Renal cortical epithelial cell (primary cell): ENCODE measurements at regions not wholly inside any gene's neighbourhood (a gene's known extent, or its start where the extent isn't known, plus 50 kb on each side); places are given as distances from the start of the nearest gene placed in this dataset.

Experiments
- DNase-seq: peaks from one replicate; pipeline ENCODE4 v3.0.0-alpha.2; 2011; ENCODE audit warnings: low read depth

DNA sequence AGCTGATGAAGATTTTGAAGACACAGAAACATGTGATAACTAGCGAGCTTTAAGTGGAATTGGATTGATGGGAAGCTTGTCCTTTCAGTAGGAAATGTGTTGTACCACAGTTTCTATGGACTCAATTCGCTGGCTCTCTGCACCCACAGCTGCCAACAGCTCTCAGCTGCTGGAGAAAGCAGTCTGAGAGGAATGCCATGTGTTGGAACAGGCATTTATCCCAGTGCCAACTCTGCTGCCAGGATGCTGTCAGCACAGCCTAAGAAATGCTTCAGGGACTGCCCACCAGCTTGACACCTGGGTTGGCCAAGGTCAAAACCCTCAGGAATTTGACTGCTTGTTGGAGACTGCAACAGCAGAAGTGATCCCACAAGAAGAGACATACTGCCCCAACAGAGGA, 193.0 kb upstream of the THSD7B start:
- no peak for DNase-seq

DNA sequence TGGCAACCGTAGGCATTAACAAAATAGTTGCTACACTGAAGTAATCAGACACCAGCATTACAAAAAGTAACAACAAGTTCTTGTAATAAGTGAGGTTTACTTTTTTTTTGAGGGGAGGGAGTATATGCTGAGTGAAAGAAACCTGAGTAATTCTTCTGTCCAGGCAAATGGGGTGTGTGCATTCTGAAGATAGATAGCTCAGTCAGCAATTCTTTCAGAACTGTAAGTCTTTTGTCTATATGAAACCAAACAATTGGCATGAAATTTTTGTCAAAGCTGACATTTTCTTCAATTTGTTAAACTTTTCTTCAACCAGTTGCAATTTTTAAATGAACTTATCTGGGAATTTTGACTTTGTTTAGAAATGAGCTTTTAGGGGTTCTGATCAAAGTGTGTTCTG, 208.1 kb upstream of the THSD7B start:
- no peak for DNase-seq

DNA sequence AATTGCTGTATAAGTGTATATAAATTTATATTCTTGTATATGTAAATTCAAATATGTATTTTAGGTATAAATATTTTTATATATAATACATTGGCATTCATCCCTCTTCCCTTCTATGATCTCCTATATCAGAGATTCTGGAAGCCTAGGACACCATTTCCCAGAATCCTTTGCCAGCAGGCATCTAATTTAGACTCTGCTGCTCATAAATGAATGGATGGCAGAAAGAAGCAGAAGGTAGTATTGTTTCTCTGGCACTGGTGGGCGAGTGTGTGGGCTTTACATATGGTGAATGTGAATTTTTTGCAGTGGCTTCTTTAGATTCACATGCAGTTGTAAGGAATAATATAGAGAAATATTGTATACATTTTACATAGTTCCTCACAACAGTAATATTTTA, 215.2 kb upstream of the THSD7B start:
- no peak for DNase-seq

DNA sequence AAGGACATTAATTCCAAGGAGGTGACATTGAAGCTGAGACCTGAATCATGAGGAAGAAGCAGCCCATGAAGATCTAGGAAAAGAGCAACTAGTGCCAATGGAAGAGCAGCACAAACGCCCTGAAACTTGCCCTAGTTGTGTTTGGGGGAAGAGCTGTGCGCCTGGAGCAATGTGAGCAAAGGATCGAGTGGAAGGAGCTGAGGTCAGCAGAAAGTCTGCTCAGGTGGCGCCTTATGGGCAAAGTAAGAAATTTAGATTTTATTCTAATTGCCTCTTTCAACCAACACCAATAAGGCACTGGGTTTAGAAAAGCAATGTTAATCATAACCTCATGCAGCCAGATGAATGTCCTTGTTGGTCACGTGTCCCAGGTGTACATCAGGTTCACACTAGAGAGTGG, 226.0 kb upstream of the THSD7B start:
- DNase-seq, result no peak

DNA sequence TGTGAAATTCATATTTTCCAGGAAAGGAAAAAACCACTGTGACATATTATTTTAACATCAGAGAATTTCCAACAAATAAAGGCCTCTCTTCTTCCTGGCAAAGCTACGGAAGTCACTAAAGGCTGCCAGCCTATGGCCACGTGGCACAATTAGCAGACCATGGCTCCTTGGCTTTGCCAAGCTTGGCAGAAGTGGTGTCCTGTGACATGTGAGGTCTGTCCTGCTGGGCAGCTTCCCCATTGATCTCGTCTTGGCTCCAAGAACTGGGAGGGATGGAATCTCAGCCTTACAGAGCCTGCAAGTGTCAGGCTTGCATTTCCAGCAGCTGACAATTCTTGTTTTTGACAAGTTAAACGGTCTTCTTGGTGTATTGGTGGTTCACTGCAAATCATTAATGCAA, 226.9 kb upstream of the THSD7B start:
- DNase-seq, result no peak

DNA sequence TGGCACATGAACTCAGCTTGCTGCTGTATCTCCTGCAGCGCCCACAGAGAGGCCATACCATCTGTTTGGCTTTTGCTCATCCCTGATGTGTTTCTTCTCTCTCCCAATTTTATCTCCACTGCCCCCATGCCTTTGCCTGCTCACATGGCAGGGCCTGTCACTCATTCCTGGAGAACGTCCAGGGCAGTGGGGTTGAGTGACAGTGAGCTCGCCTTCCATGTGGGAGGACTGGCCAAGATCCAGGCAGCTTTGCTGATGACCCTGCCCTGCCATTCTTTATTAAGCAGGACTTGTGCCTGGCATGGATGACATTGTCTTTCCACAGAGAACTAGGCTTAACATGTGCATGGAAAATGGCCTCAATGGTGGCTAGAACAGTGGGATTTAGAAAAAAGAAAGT, 230.5 kb upstream of the THSD7B start:
- no peak for DNase-seq

DNA sequence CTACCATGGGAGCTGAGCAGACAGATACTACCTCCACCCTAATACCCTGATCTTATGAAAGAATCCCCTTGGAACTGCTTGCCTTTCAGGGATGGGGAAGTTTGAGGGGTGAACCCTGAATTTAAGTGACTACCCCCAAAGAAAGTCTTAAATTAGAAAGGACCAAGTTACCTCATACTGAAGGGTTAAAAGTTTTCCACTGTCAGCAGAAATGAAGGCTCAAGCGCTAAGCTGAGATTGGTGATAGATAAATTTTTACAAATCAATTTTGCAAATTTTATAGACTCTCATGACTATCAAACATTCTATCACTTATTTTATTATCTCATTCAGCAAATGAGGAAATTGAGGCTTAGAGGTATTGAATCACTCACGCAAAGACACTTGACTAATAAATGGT, 233.2 kb upstream of the THSD7B start:
- DNase-seq, result no peak

DNA sequence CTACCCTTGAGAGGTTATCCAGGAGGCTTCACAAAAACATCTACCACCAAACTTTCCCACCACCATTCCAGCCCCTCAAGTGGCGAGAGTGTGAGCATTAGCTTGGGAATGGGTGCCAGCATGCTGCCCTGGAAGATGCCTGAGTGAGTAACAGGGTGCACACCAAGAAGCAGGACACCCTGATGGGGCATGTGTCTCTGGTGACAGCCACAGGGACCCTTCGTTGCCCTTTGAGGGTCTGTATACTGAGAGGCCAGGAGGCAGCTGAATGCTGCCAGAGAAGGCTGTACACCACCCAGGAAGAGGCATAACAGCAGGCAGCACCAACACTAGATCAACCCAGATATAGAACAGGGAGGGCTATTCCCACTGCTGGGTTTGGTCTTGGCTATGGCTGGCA, 233.6 kb upstream of the THSD7B start:
- DNase-seq, result no peak

DNA sequence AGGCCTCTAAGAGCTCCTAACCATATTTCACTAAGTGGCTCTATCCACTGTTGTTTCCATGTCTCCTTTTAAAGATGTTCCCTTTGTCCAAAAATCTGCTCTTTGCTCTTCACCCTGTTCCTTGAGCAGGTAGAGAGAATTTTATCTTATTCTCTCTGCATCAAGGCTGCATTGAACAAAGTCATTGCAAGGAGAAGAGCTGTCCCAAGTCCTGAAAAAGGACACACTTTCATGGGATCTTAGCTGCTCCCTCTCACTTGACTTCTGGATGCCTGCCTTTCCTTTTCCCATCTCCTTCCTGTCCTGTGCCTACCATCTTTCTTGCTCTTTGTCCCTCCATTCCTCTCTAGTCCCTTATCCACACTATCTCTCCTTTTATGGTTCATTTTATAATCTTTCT, 235.2 kb upstream of the THSD7B start:
- no peak for DNase-seq

DNA sequence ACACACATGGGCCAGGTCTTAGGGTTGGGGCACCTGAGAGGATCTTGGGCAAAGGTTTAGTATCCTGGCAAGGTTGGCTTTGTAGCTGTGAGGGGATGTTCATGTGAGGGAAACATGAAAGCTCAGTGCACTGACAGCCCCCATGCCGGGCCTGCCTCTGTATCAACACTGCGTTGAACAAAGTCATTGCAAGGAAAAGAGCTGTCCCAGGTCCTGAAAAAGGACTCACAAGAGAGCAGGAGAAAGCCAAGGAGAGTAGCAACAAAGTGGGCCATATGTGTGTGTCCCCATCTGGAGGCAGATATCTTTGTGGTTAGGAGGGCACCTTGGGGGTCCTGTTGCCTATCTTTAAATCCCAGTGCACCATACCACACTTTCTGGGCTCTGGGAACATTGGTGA, 237.8 kb upstream of the THSD7B start:
- DNase-seq, result peak; percentile 21

DNA sequence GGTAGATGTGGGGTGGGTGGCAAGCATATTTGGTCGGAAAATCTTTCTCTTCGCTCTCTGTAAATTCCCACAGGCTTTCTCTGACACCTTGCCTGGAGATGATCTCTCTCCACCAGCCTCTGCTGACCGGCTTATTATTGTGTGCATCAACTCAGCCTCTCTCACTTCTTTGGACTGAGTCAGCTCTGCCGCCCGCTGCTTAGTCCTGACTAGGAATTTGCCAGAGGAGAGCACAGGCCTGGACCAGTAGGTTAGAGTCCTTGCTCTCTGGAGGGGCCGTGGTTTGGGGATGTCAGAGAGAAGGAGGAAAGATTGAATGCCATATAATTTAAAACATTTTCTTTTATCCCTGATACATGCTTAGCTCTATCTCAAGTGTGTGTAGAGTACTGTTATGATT, 242.6 kb upstream of the THSD7B start:
- DNase-seq, result no peak

DNA sequence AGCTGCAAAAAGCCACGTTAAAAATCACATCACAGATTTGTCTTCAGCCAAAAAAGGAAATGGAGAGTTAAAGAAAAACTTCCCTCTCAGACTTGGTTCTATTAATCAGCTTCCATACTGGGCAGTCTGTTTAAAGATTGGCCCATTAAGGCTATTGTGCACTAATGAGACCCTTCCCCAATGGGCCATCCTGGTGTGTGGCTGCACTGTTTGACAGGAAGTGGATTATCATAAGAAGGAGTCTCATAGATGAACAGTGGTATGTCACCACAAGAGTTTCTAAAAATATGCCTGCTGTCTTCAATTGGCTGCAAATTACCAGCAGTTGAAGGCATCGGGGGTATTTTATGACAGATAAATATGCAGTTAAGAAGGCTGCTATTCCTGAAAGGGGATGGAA, 247.6 kb upstream of the THSD7B start:
- no peak for DNase-seq

DNA sequence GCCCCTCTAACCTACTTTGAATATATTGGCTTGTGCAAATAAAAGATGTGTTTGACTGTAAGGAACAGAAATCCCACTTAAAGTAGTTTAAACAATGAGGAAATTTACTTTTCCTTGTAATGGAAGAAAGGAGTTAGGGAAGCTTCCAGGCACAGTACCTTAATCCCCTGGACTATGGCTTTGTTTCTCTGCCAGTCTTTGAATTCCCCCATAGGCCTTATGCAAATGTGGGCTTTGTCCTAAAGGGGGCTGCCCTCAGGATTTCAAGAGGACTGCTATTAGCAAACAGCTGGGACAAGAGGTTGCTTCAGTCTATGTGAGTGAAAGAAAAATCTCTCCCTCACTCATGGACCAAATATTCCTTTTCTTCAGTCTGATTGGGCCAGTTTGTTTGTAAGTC, 255.1 kb upstream of the THSD7B start:
- DNase-seq, result no peak

DNA sequence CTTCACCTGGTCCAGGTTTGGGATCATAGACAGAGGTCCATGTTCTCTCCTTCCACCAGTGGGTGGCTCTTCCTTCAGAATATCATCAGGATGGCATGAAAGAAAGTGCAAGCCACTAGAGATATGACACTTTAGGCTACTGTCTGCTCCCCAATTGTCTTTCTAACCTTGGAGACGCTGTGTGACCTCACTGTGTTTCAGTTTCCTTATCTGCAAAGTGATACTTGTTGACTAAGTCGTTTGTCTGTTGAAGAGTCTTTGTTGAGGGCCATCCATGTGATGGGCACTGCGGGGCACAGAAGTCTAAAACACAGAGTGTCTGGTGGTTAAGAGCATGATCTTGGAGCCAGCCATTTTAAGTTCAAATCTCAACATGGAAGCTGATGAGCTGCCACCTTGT, 259.9 kb upstream of the THSD7B start:
- DNase-seq, result no peak

DNA sequence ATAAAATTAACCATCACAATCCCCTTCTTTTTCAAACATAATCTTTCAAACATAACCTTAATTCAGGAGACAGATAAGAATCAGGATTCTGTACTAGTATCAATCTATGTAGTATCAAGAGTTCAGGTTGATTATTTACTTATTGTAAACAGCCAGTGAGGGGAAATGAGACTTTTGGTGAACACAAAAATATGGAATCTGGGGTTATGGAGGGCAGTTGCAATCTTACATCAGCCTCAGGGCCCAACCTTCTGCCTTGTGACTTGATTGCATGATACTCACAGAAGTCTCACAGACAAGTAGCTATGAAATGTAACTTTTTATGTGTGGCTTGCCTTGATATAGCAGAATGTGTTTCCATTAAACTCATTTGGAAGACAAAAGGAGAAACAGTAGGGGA, 262.7 kb upstream of the THSD7B start:
- no peak for DNase-seq

DNA sequence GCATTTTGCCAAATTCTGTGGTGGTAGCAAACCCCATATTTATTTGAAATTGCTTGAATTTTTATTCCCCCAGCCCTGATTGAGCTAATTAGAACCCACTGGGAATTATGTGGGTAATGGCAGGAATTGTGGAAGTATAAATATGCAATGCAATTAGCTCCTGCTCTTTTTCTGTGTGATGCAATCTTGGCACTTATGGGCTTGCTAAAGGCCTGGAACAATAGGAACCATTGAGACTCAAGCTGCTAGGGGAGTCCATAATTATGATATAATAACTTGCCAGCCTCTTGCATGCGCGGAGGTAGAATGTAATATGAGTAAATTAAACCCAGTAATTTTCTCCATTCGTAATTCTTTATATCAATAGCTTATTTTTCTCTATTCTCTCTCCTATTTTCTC, 267.6 kb upstream of the THSD7B start:
- DNase-seq, result no peak

DNA sequence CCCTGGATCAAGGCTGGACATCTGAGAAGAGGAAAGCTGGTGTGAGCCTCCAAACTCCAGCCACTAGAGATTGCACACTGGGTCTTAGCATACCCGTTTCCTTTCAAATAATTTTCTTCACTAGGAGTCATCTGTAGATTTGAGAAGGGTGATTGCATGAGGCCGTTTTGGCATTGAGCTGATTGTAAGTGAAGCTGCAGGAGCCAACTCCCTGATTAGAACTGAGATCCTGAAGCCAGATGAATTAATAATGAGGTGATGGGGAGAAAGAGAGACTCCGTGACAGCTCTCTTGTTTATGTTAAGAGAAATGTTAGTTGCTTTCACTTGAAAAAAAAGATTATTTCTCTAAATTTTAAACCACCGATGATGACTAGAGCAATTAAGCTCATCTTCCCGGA, 268.4 kb upstream of the THSD7B start:
- DNase-seq, result no peak

DNA sequence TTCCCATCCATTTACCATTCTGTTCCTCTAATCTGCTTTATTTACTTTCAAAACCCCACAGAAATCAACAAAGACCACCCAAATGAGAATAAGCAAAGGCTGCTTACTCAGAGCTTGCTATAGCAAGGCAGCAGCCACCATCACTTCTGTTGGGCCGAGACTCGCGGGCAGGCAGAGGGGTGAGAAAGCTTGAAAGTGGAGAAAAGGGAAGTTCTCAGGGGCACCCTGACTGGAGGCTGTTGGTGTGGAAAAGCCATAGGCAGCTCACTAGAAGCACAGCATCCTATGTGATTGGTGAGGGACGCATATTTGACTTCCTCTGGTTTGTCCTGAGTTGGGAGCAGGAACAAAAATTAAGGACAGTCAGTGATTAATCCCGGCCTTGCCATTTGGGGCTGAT, 269.7 kb upstream of the THSD7B start:
- no peak for DNase-seq

DNA sequence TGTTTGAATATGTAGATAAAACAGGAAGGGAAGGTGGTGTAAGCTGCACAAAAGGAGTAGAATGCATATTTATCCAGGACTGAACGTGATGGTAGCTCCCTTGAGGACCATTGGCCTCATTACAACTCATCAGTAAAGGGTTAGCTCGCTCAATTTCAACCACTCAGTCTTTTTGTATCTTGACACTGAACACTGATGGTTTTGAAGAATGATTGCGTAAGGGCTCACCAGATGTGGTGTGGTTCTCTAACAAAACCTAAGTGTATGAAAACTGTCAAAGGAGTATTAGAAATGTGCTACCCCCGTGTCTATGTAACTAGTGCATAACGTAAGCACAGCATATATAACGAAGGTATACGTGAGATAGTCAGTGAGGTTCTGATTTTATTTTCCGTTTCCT, 272.4 kb upstream of the THSD7B start:
- DNase-seq, result no peak

DNA sequence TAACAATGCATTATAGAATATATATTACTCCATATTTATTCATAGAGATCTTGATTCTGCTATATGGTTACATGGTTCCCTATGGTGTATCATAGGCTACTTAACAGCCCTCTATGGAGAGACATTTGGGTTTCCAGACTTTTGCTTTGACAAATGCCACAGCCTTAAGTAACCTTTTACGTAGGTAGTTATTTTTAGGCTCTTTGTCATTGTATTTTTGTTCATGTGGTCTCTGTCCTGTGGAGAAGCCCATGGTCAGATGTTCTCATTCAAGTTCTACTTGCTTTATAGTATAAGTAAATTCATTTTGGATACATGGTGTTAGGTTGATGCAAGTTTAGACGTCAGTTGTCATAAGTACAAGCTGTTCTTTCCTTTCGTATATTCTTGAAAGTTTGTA, 275.2 kb upstream of the THSD7B start:
- no peak for DNase-seq

DNA sequence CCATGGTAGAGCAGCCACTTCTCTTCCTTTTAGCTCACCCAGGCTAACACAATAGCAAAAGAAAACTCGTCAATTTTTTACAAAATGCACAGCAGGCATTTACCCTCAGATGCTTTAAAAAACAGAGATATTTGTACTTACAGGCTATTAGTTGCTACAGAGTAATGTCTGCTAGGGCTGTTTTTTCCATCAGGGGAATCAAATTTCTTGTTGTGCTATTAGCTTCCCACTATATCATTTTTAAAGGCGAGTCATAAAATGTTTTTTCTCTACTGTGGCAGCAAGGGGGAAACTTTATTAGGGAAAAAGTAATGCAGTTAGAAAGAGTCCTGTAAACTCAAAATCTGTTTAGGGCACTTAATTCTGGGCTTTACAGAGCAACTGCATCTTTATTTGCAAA, 277.9 kb upstream of the THSD7B start:
- DNase-seq, result no peak

DNA sequence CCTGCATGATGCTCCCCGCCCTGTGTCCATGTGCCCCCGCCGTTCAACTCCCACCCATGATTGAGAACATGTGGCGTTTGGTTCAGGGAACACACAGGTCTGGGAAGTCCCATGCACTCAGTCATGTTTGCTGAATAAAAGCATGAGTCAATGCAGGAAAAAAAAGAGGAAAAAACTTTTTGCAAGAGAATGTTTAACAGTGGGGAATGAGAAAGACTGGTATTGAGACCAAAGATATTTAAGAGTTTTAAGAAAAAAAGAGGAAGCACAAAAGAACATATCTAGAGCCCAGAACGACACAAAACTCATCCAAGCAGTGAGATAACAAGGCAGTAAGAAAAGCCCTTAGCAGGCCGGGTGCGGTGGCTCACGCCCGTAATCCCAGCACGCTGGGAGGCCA, 279.2 kb upstream of the THSD7B start:
- DNase-seq, result no peak

DNA sequence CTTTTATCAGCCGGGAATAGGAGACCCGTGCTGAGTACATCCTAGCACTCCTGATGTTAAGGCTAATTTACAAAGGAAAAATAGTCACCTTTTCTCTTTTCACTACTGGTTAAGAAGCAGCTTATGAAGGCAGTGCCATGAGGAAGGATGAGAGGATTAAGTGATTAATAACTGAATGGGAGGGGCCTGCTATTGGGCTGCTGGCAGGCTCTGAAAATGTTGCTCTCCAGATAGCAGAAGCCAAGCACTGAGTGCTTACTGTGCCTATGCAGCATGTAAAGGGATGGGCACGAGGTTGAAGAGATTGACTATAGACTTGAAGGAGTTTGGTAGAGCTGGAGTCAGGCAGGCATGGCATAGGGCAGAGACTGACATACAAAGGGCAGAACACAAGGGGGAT, 282.4 kb upstream of the THSD7B start:
- no peak for DNase-seq

DNA sequence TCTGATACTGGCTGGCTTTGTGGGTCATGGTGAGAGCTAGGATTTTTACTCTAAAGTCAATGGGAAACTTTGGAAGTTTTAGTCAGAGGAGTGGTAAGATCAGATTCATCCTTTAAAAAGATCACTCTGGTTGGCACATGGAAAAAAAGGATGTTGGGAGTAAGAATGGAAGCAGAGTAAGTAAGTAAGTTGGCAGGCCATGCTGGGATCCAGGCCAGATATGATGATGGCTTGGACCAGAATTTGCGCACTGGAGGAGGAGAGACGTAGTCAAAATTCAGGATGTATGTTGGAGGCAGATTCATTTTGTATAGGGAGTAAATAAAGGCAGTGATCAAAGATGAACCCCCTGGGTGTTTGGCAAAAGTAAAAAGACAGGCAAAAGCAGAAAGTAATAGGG, 283.3 kb upstream of the THSD7B start:
- DNase-seq, result no peak

DNA sequence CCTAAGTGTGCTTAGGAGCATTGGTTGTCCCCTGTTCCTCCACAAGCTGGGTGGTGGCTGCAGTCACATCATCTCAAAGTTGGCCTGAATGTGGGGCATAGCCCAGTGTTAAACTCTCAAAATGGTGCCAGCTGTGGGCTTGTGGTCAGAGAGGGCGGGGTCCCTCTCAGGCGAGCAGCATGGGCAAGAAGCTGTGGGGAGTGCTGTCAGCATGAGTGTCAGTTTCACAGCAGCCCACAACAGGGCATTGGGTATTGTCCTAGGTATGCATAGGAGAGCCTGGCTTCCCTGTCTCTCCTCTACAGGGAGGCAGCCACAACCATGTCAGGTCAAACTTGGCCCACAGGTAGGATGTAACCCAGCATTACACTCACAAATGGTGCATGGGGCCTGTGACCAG, 285.6 kb upstream of the THSD7B start:
- no peak for DNase-seq
